Right lobe of liver (tissue), 6 donors: ENCODE measurements at regions not wholly inside any gene's neighbourhood (a gene's known extent, or its start where the extent isn't known, plus 50 kb on each side); places are given as distances from the start of the nearest gene placed in this dataset.

Source experiments
- ATAC-seq, 4 donors: fragments of 200-7000 bp; cut with Tn5 transposase; one replicate each; pipeline ENCODE4 v1.9.1; 2020; ENCODE audit warnings: mild to moderate bottlenecking in 4 of 4, moderate library complexity in 4 of 4
- DNase-seq, 3 donors: peaks; one replicate each; pipeline ENCODE4 v3.0.0-alpha.2; 2020
- H3K27ac ChIP-seq, 3 donors: fragments of 200-600 bp; one replicate each; pipeline ENCODE4 v1.8.0; 2022
- H3K27me3 ChIP-seq, 2 donors: fragments of 200-600 bp; one replicate each; pipeline ENCODE4 v1.8.0; 2022
- H3K36me3 ChIP-seq, 4 donors: fragments of 200-600 bp; sonication (generic) in 1 of 4; one replicate each; pipeline versions ENCODE4 v1.5.1 to v1.8.0; 2017 to 2022; ENCODE audit warnings: control low read depth in 1 of 4
- H3K4me1 ChIP-seq, 4 donors: fragments of 200-600 bp; sonication (generic) in 1 of 4; one replicate each; pipeline versions ENCODE4 v1.5.1 to v1.8.0; 2017 to 2022; ENCODE audit warnings: control low read depth in 1 of 4
- H3K4me3 ChIP-seq, 3 donors: fragments of 200-600 bp; one replicate each; pipeline ENCODE4 v1.8.0; 2022
- H3K9me3 ChIP-seq, 4 donors: fragments of 200-600 bp; sonication (generic) in 1 of 4; one replicate each; pipeline versions ENCODE4 v1.5.1 to v1.8.0; 2017 to 2022; ENCODE audit warnings: control low read depth in 1 of 4
- POLR2A ChIP-seq: fragments of 450-650 bp; IDR thresholded peaks from one replicate; pipeline ENCODE4 v1.6.1; 2017; ENCODE audit warnings: antibody characterized with exemption, mild to moderate bottlenecking
- WGBS: methylation state at CpG from one replicate; pipeline ENCODE4 v1.1.6; 2018; ENCODE audit warnings: low coverage, low lambda C conversion rate; ENCODE audit not compliant: insufficient coverage; ENCODE audit errors: missing lambda C conversion rate; 5-methylcytosine and 5-hydroxymethylcytosine counted together
- intact Hi-C, 2 donors: fragments of 100-400 bp; cut with DNase I; formaldehyde crosslinking; loops; one replicate each; pipeline versions ENCODE4 v1.11.2 to v1.14.1; 2022
- TF ChIP-seq, protein P1 (sequence below), 4 donors: fragments of 200-600 bp in 3 of 4; fragments of 450-650 bp in 1 of 4; IDR thresholded peaks; one replicate each; pipeline versions ENCODE4 v1.5.1 to v1.8.0; 2016 to 2022; ENCODE audit warnings: antibody characterized with exemption in 4 of 4, mild to moderate bottlenecking in 2 of 4
- donor health status: DM: no; HTN: yes; CAD: no.
- donor health status: DM: no; HTN: no; CAD: no.
- donor health status: DM: no; HTN: no; CAD: no.
- donor health status: DM: no; HTN: yes; CAD: no.
- donor health status: DM: no; HTN: yes; CAD: no.

DNA sequence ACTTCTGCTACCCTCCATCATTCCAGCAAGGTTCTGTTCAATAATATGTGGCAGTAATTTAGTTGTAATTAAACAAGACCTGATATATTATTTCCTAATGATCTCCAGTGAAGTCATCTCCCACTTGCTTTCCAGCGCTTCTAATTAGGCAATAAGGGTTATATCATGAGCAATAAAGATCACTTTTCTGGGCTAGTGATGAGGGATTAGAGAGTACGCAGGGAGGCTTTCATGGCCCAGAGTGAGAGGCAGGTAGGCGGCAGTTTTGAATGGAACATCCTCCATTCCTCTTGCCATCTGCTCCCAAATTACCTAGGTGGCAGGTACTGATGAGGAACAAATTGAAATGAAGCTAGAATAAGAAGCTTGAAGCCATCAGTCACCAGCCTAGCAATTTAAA, 358.1 kb upstream of the SYT4 start:
- no peak overlapping the region for H3K27ac ChIP-seq
- H3K4me3 ChIP-seq: no peak overlapping the region
- TF ChIP-seq, protein P1, sequence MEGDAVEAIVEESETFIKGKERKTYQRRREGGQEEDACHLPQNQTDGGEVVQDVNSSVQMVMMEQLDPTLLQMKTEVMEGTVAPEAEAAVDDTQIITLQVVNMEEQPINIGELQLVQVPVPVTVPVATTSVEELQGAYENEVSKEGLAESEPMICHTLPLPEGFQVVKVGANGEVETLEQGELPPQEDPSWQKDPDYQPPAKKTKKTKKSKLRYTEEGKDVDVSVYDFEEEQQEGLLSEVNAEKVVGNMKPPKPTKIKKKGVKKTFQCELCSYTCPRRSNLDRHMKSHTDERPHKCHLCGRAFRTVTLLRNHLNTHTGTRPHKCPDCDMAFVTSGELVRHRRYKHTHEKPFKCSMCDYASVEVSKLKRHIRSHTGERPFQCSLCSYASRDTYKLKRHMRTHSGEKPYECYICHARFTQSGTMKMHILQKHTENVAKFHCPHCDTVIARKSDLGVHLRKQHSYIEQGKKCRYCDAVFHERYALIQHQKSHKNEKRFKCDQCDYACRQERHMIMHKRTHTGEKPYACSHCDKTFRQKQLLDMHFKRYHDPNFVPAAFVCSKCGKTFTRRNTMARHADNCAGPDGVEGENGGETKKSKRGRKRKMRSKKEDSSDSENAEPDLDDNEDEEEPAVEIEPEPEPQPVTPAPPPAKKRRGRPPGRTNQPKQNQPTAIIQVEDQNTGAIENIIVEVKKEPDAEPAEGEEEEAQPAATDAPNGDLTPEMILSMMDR (IDR thresholded peaks at IDR 0.05): no peak
- TF ChIP-seq POLR2A: no peak
- DNase-seq (no peak), ATAC-seq (no peak)
- 65% methylated on average over 3 of the region's 3 CpGs for WGBS
- H3K9me3 ChIP-seq: no peaks in the 10 kb centered on the region
- H3K4me1 ChIP-seq: no peaks in the 10 kb centered on the region
- no peaks in the 10 kb centered on the region for H3K27me3 ChIP-seq
- H3K36me3 ChIP-seq: no peaks in the 10 kb centered on the region
- intact Hi-C loops: no loop called here

DNA sequence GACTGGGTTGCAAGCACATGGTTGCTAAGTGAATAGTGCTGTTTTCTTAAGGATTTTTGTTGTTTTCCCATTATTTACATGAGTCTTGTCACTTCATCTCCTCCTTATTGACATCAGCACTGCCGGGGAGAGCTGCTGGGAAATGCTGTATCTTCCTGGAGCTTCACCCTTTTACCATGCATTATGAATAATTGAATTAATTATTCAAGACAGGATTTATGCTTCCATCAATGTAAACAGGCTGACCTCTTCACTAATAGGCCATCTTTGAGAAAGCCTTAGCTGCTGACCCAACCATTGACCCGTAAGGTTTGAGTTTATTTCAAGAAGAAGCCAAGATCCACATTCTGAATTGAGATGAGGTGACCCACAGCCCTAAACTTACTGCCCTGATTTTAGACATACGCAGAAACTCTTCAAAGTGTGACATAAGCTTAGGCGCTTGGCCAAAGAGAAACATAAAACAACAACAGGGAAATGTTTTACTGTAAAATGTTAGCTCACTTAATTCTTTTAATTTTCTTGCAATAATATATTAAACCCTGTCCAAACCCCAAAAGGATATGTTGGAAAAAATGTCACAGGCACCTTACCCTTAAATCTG, 365.5 kb upstream of the SYT4 start:
- H3K4me3 ChIP-seq: no peak overlapping the region
- DNase-seq (no peak), ATAC-seq (no peak)
- intact Hi-C loops: no loop called here
- no peaks in the 10 kb centered on the region for H3K36me3 ChIP-seq
- H3K27me3 ChIP-seq: no peaks in the 10 kb centered on the region
- no peak overlapping the region for H3K27ac ChIP-seq
- TF ChIP-seq, protein P1 (IDR thresholded peaks at IDR 0.05): no peak
- TF ChIP-seq POLR2A: no peak
- no peaks in the 10 kb centered on the region for H3K4me1 ChIP-seq
- H3K9me3 ChIP-seq: no peaks in the 10 kb centered on the region
- WGBS: 50% methylated on average over 4 of the region's 4 CpGs

DNA sequence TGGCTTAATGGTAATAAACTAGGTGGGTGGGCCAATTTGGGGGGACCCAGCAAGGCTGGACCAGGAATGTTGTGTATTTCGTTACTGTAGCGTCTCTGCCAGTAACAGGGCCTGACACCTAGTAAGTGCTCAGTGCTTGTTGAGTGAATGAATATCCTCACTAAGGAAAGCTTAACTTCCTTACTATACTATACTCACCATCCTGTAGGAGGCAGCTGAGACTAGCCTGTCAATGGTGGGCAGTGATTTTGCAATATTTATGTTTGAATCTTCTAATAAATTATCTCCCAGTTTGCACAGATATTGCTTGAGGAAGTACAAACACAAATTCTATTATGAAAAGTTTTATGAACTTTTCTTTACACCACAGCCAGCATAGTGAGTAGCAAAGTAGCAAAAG, 370.7 kb upstream of the SYT4 start:
- Histone ChIP-seq H3K9me3 (no peaks in the 10 kb centered on the region), H3K36me3 (no peaks in the 10 kb centered on the region), H3K27me3 (no peaks in the 10 kb centered on the region), H3K4me1 (no peaks in the 10 kb centered on the region), H3K4me3 (no peak overlapping the region), H3K27ac (no peak overlapping the region)
- ATAC-seq: no peak
- WGBS: 73% methylated on average over 2 of the region's 2 CpGs
- intact Hi-C loops: no loop called here
- TF ChIP-seq, protein P1 (IDR thresholded peaks at IDR 0.05): no peak
- no peak for DNase-seq

DNA sequence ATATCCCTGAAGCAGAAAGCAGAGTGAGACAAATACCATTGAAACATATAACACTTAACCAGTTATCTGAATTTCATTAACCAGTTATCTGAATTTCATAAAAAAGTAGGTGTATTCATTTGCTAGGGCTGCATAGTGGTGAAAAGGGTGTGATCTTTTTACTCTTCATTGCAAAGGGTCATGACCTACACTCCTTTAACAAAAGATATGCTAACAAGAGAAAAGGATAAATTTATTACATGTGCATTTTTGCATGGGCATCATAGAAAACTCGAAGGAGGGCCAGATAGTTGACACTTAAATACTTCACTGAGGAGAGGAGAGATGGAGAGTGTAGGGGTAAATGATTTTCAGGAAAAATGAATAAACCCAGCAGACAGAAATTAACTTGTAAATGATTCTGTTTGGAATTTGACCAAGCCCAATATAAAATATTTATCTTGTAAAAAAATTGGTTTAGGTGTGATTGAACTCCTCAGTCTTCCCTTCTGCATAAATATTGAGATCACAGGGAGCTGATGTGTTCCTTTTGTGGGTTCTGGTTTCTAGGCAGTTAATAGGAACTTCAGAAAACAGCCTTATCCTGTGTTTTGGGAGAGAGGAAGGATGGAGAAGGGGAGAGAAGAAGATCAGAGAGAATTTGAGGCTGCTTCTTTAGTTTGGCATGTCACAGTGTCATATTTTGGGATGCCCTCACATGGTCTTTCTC, 372.5 kb upstream of the SYT4 start:
- TF ChIP-seq POLR2A: no peak
- TF ChIP-seq, protein P1 (IDR thresholded peaks at IDR 0.05): no peak
- no peaks in the 10 kb centered on the region for H3K9me3 ChIP-seq
- WGBS: 0% methylated on average over 1 of the region's 1 CpG
- H3K4me1 ChIP-seq: no peaks in the 10 kb centered on the region
- ATAC-seq: no peak
- no peaks in the 10 kb centered on the region for H3K36me3 ChIP-seq
- H3K4me3 ChIP-seq: no peak overlapping the region
- H3K27me3 ChIP-seq: no peaks in the 10 kb centered on the region
- no peak for DNase-seq
- intact Hi-C loops: no loop called here
- H3K27ac ChIP-seq: no peak overlapping the region
